ENCODE measurements at regions not wholly inside any gene's neighbourhood (a gene's known extent, or its start where the extent isn't known, plus 50 kb on each side); places are given as distances from the start of the nearest gene placed in this dataset.

- TF ChIP-seq CTCF (IDR thresholded peaks at IDR 0.05) (no peak), POLR2A (IDR thresholded peaks at IDR 0.05) (no peak)
Measured at GRCh38 chr5:97538912-97539311, 355.9 kb upstream of the RIOK2 start.
